ENCODE measurements at regions not wholly inside any gene's neighbourhood (a gene's known extent, or its start where the extent isn't known, plus 50 kb on each side); places are given as distances from the start of the nearest gene placed in this dataset.

DNA sequence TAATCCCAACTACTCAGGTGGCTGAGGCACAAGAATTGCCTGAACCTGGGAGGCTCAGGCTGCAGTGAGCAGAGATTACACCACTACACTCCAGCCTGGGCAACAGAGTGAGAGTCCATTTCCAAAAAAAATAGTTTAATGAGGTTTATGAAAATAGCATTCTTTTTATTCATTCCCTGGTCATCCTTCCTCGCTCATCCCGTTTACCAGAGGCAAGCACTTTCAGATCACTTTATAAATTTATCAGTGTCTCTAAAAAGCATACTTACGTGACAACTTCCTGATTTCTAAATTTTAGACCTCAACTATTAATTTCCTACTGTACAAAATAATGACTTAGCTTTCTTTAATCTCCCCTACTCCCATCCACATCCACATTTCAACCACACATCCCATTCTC lies 864.8 kb downstream of the EPHA4 start:
- no peak overlapping the region for H2AFZ ChIP-seq (ENCODE audit: low read length)
- no peaks in the 10 kb centered on the region for H3K27me3 ChIP-seq (ENCODE audit: insufficient read depth, low read length, poor library complexity, severe bottlenecking)
- no peaks in the 10 kb centered on the region for H3K79me2 ChIP-seq (ENCODE audit: insufficient read depth, low read length)
- TF ChIP-seq, protein P1, sequence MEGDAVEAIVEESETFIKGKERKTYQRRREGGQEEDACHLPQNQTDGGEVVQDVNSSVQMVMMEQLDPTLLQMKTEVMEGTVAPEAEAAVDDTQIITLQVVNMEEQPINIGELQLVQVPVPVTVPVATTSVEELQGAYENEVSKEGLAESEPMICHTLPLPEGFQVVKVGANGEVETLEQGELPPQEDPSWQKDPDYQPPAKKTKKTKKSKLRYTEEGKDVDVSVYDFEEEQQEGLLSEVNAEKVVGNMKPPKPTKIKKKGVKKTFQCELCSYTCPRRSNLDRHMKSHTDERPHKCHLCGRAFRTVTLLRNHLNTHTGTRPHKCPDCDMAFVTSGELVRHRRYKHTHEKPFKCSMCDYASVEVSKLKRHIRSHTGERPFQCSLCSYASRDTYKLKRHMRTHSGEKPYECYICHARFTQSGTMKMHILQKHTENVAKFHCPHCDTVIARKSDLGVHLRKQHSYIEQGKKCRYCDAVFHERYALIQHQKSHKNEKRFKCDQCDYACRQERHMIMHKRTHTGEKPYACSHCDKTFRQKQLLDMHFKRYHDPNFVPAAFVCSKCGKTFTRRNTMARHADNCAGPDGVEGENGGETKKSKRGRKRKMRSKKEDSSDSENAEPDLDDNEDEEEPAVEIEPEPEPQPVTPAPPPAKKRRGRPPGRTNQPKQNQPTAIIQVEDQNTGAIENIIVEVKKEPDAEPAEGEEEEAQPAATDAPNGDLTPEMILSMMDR (conservative IDR thresholded peaks at IDR 0.05; ENCODE audit: low read length) = no peak
- TF ChIP-seq EZH2phosphoT487 (IDR thresholded peaks at IDR 0.05; ENCODE audit: borderline replicate concordance) = no peak
- no peaks in the 10 kb centered on the region for H3K36me3 ChIP-seq (ENCODE audit: insufficient read depth, low read length)
- no peak overlapping the region for H3K9ac ChIP-seq (ENCODE audit: low read depth, low read length, poor library complexity, severe bottlenecking)
- no peaks in the 10 kb centered on the region for H3K4me1 ChIP-seq (ENCODE audit: insufficient read depth, low read length, poor library complexity, severe bottlenecking)
- H3K4me3 ChIP-seq (ENCODE audit: low read length, poor library complexity, severe bottlenecking) = no peak overlapping the region
- no peaks in the 10 kb centered on the region for H4K20me1 ChIP-seq (ENCODE audit: insufficient read depth, low read length, poor library complexity, severe bottlenecking)
- H3K4me2 ChIP-seq (ENCODE audit: low read depth, low read length, poor library complexity, severe bottlenecking) = no peak overlapping the region
- H3K9me3 ChIP-seq (ENCODE audit: insufficient read depth, low read depth, low read length) = no peaks in the 10 kb centered on the region
- no peaks in the 10 kb centered on the region for H3K9me2 ChIP-seq (replicated peaks; ENCODE audit: low read depth, low read length)
- H3F3A ChIP-seq (ENCODE audit: low read depth) = no peaks in the 10 kb centered on the region

DNA sequence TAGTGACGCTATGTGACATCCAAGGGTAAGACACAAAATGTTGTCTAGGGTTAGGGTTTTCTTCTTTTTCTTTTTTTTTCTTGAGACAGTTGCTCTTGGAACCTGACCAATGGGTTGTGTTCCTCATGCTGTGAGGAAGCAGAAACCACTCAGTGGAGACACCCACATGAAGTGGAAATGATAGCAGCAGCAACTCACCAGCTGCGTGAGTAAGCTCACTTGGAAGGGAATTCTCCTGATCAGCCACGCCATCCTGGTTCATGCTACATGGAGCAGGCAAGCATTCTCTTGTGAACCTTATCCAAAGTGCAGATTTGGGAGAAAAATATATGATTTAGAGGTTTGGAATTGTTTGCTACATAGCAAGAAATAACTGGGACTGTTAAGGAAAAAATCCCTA lies 863.7 kb downstream of the EPHA4 start:
- H3F3A ChIP-seq (ENCODE audit: low read depth) = no peaks in the 10 kb centered on the region
- H3K9me2 ChIP-seq (replicated peaks; ENCODE audit: low read depth, low read length) = no peaks in the 10 kb centered on the region
- H2AFZ ChIP-seq (ENCODE audit: low read length) = no peak overlapping the region
- no peaks in the 10 kb centered on the region for H4K20me1 ChIP-seq (ENCODE audit: insufficient read depth, low read length, poor library complexity, severe bottlenecking)
- H3K36me3 ChIP-seq (ENCODE audit: insufficient read depth, low read length) = no peaks in the 10 kb centered on the region
- no peaks in the 10 kb centered on the region for H3K27me3 ChIP-seq (ENCODE audit: insufficient read depth, low read length, poor library complexity, severe bottlenecking)
- no peak overlapping the region for H3K9ac ChIP-seq (ENCODE audit: low read depth, low read length, poor library complexity, severe bottlenecking)
- no peaks in the 10 kb centered on the region for H3K79me2 ChIP-seq (ENCODE audit: insufficient read depth, low read length)
- H3K9me3 ChIP-seq (ENCODE audit: insufficient read depth, low read depth, low read length) = no peaks in the 10 kb centered on the region
- no peak overlapping the region for H3K4me2 ChIP-seq (ENCODE audit: low read depth, low read length, poor library complexity, severe bottlenecking)
- no peaks in the 10 kb centered on the region for H3K4me1 ChIP-seq (ENCODE audit: insufficient read depth, low read length, poor library complexity, severe bottlenecking)
- no peak overlapping the region for H3K4me3 ChIP-seq (ENCODE audit: low read length, poor library complexity, severe bottlenecking)
- TF ChIP-seq, protein P1 (conservative IDR thresholded peaks at IDR 0.05; ENCODE audit: low read length) = no peak
- TF ChIP-seq EZH2phosphoT487 (IDR thresholded peaks at IDR 0.05; ENCODE audit: borderline replicate concordance) = no peak

DNA sequence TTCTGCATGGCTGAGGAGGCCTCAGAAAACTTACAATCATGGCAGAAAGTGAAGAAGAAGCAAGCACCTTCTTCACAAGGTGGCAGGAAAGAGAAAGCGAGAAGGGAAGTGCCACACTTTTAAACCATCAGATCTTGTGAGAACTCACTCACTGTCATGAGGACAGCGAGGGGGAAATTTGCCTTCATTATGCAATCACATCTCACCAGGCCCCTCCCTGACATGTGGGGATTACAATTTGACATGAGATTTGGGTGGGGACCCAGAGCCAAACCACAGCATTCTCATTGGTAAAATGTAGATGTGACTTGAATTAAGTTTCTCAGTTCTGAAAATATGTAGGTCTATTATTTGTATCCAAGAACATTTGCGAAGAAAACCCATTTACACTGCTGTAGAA lies 854.8 kb downstream of the EPHA4 start:
- Histone ChIP-seq H3K9me3 (ENCODE audit: insufficient read depth, low read depth, low read length) (no peaks in the 10 kb centered on the region), H3F3A (ENCODE audit: low read depth) (no peaks in the 10 kb centered on the region), H3K79me2 (ENCODE audit: insufficient read depth, low read length) (no peaks in the 10 kb centered on the region), H3K9ac (ENCODE audit: low read depth, low read length, poor library complexity, severe bottlenecking) (no peak overlapping the region), H3K27me3 (ENCODE audit: insufficient read depth, low read length, poor library complexity, severe bottlenecking) (no peaks in the 10 kb centered on the region), H3K4me1 (ENCODE audit: insufficient read depth, low read length, poor library complexity, severe bottlenecking) (no peaks in the 10 kb centered on the region), H2AFZ (ENCODE audit: low read length) (no peak overlapping the region), H4K20me1 (ENCODE audit: insufficient read depth, low read length, poor library complexity, severe bottlenecking) (no peaks in the 10 kb centered on the region), H3K4me3 (ENCODE audit: low read length, poor library complexity, severe bottlenecking) (no peak overlapping the region), H3K36me3 (ENCODE audit: insufficient read depth, low read length) (no peaks in the 10 kb centered on the region), H3K4me2 (ENCODE audit: low read depth, low read length, poor library complexity, severe bottlenecking) (no peak overlapping the region), H3K9me2 (replicated peaks; ENCODE audit: low read depth, low read length) (no peaks in the 10 kb centered on the region)
- TF ChIP-seq, protein P1 (conservative IDR thresholded peaks at IDR 0.05; ENCODE audit: low read length) = no peak
- no peak for TF ChIP-seq EZH2phosphoT487 (IDR thresholded peaks at IDR 0.05; ENCODE audit: borderline replicate concordance)

Data from Loucy (cell line).